ENCODE measurements at regions not wholly inside any gene's neighbourhood (a gene's known extent, or its start where the extent isn't known, plus 50 kb on each side); places are given as distances from the start of the nearest gene placed in this dataset.

DNA sequence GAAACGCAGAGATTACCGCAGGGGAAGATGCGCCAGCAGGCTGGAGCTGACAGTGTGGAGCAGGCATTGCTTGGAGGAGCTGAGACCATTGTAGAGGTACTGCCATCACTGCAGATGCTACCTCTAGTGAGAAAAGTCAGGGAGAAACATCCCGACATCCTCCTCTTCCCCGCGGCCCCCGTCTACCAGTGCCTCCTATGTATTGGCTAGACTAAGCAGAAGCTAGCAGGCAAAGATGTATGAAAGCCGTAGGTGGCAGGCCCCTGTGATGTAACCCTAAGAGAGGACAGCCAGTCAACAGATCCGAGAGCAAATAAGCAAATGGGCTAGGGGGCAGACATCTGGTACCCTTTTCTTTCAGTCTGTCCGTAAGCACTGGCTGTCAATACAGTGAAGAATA, 115.5 kb upstream of the ACTBL2 start (continued):
- TF ChIP-seq POLR2AphosphoS5 (IDR thresholded peaks at IDR 0.05; ENCODE audit: low read depth, low read length): no peak
- TF ChIP-seq EP300 (IDR thresholded peaks at IDR 0.05; ENCODE audit: borderline replicate concordance in 1 of 2, low read depth in 2 of 2, low read length in 2 of 2): no peak

Measured in H1 (cell line).